AG04449 (cell line): ENCODE measurements at regions not wholly inside any gene's neighbourhood (a gene's known extent, or its start where the extent isn't known, plus 50 kb on each side); places are given as distances from the start of the nearest gene placed in this dataset.

Experiments
- CTCF ChIA-PET: fragments of 350-600 bp; formaldehyde crosslinking; extraction: SDS; loops from one replicate; lab custom pipeline; 2021; ENCODE audit warnings: antibody characterized with exemption; lab: Yijun Ruan, JAX
- POLR2A ChIA-PET: fragments of 400-600, 350-600 bp; formaldehyde crosslinking; extraction: SDS; loops from one replicate; lab custom pipeline; 2020; ENCODE audit warnings: antibody characterized with exemption, inconsistent platforms; lab: Yijun Ruan, JAX
- DNase-seq: peaks from one replicate; pipeline ENCODE4 v3.0.0-alpha.2; 2010; ENCODE audit warnings: low read depth, low spot score
- H3K4me3 ChIP-seq: 2 replicates; pipeline ENCODE4 v1.5.1; 2011; ENCODE audit warnings: low read depth, mild to moderate bottlenecking, control low read depth, low read length
- CTCF ChIP-seq: IDR thresholded peaks from one replicate; pipeline ENCODE4 v1.5.1; 2011; ENCODE audit warnings: mild to moderate bottlenecking, moderate library complexity, low read length, control low read depth, inconsistent platforms; ENCODE audit not compliant: insufficient read depth; ENCODE audit errors: missing control alignments

DNA sequence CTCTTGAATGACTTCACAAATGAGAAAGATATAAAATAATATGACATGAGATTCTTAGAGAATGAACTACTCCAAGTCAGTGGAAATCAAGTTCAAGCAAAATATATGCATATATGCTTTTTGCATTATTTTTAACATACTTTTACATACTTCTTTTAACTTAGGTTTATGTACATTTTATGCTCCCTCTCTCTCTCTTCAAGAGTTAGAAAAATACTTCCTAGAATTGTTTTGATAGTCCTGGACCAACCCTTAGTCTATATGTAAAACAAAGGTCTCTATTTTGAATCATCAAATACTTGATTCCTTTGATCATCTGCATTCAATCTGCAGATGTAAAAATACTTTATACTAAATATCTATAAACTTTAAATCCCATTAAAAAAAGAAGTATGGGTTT lies 187.8 kb downstream of the DEPDC1B start:
- CTCF ChIA-PET, result no interaction called here
- POLR2A ChIA-PET, result no interaction called here
- no peak for DNase-seq
- TF ChIP-seq CTCF, result no peak
- H3K4me3 ChIP-seq, result no peak overlapping the region

DNA sequence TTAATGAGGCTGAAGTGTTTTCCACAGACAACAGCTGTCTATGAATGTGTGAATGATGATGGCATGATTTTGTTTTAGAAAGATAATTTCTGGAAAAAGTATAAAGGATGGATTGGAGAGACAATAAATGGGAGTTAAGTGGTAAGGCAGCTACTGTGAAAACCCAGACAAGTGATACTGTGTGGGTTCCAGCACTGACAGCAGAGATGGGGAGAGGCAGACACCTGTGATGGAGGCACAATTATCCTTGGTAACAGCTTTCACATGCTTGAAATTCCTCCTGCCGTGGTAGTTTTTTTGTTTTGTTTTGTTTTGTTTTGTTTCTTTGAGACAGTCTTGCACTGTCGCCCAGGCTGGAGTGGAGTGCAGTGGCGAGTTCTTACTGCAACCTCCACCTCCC lies 189.3 kb downstream of the DEPDC1B start:
- H3K4me3 ChIP-seq, result no peak overlapping the region
- no peak for TF ChIP-seq CTCF
- CTCF ChIA-PET, result no interaction called here
- POLR2A ChIA-PET, result no interaction called here
- no peak for DNase-seq

DNA sequence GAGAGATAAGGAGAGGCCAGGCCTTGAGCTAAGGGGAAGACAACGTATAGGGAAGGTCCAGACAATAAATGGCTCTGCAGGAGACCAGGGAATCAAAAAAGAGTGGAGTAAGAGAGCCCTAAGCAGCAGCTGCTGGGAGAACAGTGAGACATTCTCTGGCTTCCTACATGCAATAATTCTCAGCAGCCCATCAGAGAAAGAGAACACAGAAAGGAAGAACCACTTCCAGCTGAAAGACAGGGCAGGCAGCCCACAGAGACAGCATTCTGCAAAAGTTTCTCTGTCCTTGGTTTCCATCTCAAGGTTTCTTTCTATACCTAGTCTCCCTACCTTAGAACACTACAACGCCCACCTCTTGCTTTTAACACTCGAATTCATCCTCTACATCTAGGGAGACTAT lies 189.9 kb downstream of the DEPDC1B start:
- no peak for DNase-seq
- no peak for TF ChIP-seq CTCF
- H3K4me3 ChIP-seq, result no peak overlapping the region
- CTCF ChIA-PET, result no interaction called here
- POLR2A ChIA-PET, result no interaction called here

- ChIA-PET CTCF (no interaction called here), POLR2A (no interaction called here)
- DNase-seq, result no peak
- TF ChIP-seq CTCF, result no peak
- no peak overlapping the region for H3K4me3 ChIP-seq
These were observed 190.4 kb downstream of the DEPDC1B start for GRCh38 chr5:60509519-60509918.

GRCh38 chr5:60507687-60508086 lies 192.3 kb downstream of the DEPDC1B start:
- POLR2A ChIA-PET, result no interaction called here
- no peak for TF ChIP-seq CTCF
- H3K4me3 ChIP-seq, result no peak overlapping the region

DNA sequence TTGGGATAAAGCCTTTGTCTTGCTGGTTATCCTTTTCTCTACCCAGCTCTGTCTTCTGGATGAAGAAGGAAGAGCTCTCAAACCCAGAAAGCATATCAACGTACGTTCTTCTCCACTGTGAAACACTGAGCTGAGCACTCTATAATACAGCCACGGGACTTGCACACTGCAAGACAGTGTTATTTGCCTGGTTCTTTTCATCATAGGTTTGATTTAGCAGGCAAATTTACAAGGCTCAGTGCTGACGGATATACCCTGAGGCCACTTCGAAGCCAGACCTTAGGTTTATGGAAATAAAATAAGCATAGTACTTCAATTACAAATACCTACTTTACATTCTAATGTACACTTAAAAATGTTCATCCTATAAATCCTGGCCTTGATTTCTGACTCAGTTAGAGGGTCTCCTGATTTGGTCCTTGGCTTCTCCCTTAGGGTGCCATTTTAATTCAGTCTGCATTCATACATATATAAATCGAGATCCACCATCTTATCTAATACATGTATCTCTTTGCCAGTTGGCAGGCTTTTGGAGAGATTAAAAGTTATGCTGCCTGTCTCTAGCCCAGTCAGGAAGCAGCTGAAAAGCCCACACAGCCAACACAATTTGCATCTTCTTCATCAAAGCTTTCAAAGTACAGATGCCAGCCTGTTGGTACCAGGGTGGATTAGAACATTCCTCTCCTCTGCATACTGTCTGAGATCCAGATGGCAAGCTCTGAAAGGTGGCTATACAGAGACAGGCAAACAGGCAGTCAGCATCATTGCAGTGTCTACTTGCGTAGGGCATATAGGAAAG lies 194.4 kb downstream of the DEPDC1B start:
- ChIA-PET POLR2A (no interaction called here), CTCF (no interaction called here)
- DNase-seq, result no peak
- H3K4me3 ChIP-seq, result no peak overlapping the region
- no peak for TF ChIP-seq CTCF

More at GRCh38 chr5:60507687-60508086, 192.3 kb downstream of the DEPDC1B start:
- no peak for DNase-seq
- CTCF ChIA-PET, result interaction anchor here (0.7 kb wide), 1 partner anchor 161 kb away, joined by 3 read pairs; no protein-coding TSS in a partner anchor
